Spleen (tissue), 7 donors: ENCODE measurements at regions not wholly inside any gene's neighbourhood (a gene's known extent, or its start where the extent isn't known, plus 50 kb on each side); places are given as distances from the start of the nearest gene placed in this dataset.

Experiments
- CTCF ChIP-seq, 11 experiments: fragments of 200-600 bp in 7 of 11; fragments of 450-650 bp in 4 of 11; sonication (generic) in 4 of 11; IDR thresholded peaks in 8 of 11; conservative IDR thresholded peaks in 3 of 11; 1 replicate in 7 of 11; 2 replicates in 4 of 11; pipeline versions ENCODE4 v1.4.0 to v1.8.0; 2016 to 2021; ENCODE audit warnings: antibody characterized with exemption in 11 of 11, inconsistent platforms in 4 of 11, mild to moderate bottlenecking in 1 of 11
- POLR2A ChIP-seq, 3 donors: fragments of 450-650 bp; IDR thresholded peaks; one replicate each; pipeline ENCODE4 v1.5.1; 2017; ENCODE audit warnings: antibody characterized with exemption in 3 of 3, mild to moderate bottlenecking in 1 of 3
- POLR2AphosphoS5 ChIP-seq, 3 donors: sonication (generic); formaldehyde crosslinking; IDR thresholded peaks; one replicate each; pipeline ENCODE4 v1.5.1; 2017; ENCODE audit warnings: antibody characterized with exemption in 3 of 3
- donor health status: DM: no; HTN: no; CAD: no; lungs with moderate emphysema.
- donor health status: DM: no; HTN: no; CAD: no.
- donor health status: DM: no; HTN: no; CAD: no.

GRCh38 chr17:34203018-34203638 lies 52.0 kb upstream of the CCL2 start:
- no peak for TF ChIP-seq CTCF (IDR thresholded peaks at IDR 0.05 in 8 of 11, conservative IDR thresholded peaks at IDR 0.05 in 3 of 11)
- no peak for TF ChIP-seq POLR2A (IDR thresholded peaks at IDR 0.05)
- no peak for TF ChIP-seq POLR2AphosphoS5 (IDR thresholded peaks at IDR 0.05)
